ENCODE measurements at regions not wholly inside any gene's neighbourhood (a gene's known extent, or its start where the extent isn't known, plus 50 kb on each side); places are given as distances from the start of the nearest gene placed in this dataset.
A peak's percentile ranks its signal among the peaks of the same experiment; 100 is the strongest.

- no peaks in the 10 kb centered on the region for H3K36me3 ChIP-seq (ENCODE audit: control insufficient read depth, insufficient read depth, low read length)
- H3K27ac ChIP-seq (ENCODE audit: low read depth, low read length), result peak overlapping the region; percentile 78
- H3K27me3 ChIP-seq (ENCODE audit: control insufficient read depth, insufficient read depth, low read length), result no peaks in the 10 kb centered on the region
- H3K4me3 ChIP-seq (ENCODE audit: low read length), result no peak overlapping the region
- H3K4me1 ChIP-seq (ENCODE audit: control insufficient read depth, insufficient read depth, low read length), result peaks cover 16% of the 10 kb centered on the region
- no peak overlapping the region for H3K9ac ChIP-seq (ENCODE audit: low read length)
These were observed 102.2 kb upstream of the TARS1 start for GRCh38 chr5:33338336-33339110.

GRCh38 chr5:33339413-33339812 is 101.4 kb upstream of the TARS1 start:
- peaks cover 16% of the 10 kb centered on the region for H3K4me1 ChIP-seq (ENCODE audit: control insufficient read depth, insufficient read depth, low read length)
- no peak overlapping the region for H3K9ac ChIP-seq (ENCODE audit: low read length)
- H3K27me3 ChIP-seq (ENCODE audit: control insufficient read depth, insufficient read depth, low read length), result no peaks in the 10 kb centered on the region
- H3K27ac ChIP-seq (ENCODE audit: low read depth, low read length), result no peak overlapping the region
- no peaks in the 10 kb centered on the region for H3K36me3 ChIP-seq (ENCODE audit: control insufficient read depth, insufficient read depth, low read length)
- H3K4me3 ChIP-seq (ENCODE audit: low read length), result no peak overlapping the region

- no peak overlapping the region for H3K27ac ChIP-seq (ENCODE audit: low read depth, low read length)
- H3K4me3 ChIP-seq (ENCODE audit: low read length), result no peak overlapping the region
- no peak overlapping the region for H3K9ac ChIP-seq (ENCODE audit: low read length)
- peaks cover 16% of the 10 kb centered on the region for H3K4me1 ChIP-seq (ENCODE audit: control insufficient read depth, insufficient read depth, low read length)
- H3K36me3 ChIP-seq (ENCODE audit: control insufficient read depth, insufficient read depth, low read length), result no peaks in the 10 kb centered on the region
- no peaks in the 10 kb centered on the region for H3K27me3 ChIP-seq (ENCODE audit: control insufficient read depth, insufficient read depth, low read length)
These were observed 100.6 kb upstream of the TARS1 start for GRCh38 chr5:33340195-33340594.

- H3K27ac ChIP-seq (ENCODE audit: low read depth, low read length), result no peak overlapping the region
- no peak overlapping the region for H3K4me3 ChIP-seq (ENCODE audit: low read length)
- no peak overlapping the region for H3K9ac ChIP-seq (ENCODE audit: low read length)
- H3K4me1 ChIP-seq (ENCODE audit: control insufficient read depth, insufficient read depth, low read length), result peaks cover 16% of the 10 kb centered on the region
- no peaks in the 10 kb centered on the region for H3K36me3 ChIP-seq (ENCODE audit: control insufficient read depth, insufficient read depth, low read length)
- H3K27me3 ChIP-seq (ENCODE audit: control insufficient read depth, insufficient read depth, low read length), result no peaks in the 10 kb centered on the region
These were observed 99.4 kb upstream of the TARS1 start for GRCh38 chr5:33341351-33341750.

GRCh38 chr5:33343676-33344327 is 97.0 kb upstream of the TARS1 start:
- Histone ChIP-seq H3K4me3 (ENCODE audit: low read length) (no peak overlapping the region), H3K9ac (ENCODE audit: low read length) (no peak overlapping the region), H3K27me3 (ENCODE audit: control insufficient read depth, insufficient read depth, low read length) (no peaks in the 10 kb centered on the region), H3K36me3 (ENCODE audit: control insufficient read depth, insufficient read depth, low read length) (no peaks in the 10 kb centered on the region), H3K4me1 (ENCODE audit: control insufficient read depth, insufficient read depth, low read length) (no peaks in the 10 kb centered on the region), H3K27ac (ENCODE audit: low read depth, low read length) (no peak overlapping the region)

GRCh38 chr5:33346534-33346933 is 94.2 kb upstream of the TARS1 start:
- no peaks in the 10 kb centered on the region for H3K36me3 ChIP-seq (ENCODE audit: control insufficient read depth, insufficient read depth, low read length)
- H3K4me3 ChIP-seq (ENCODE audit: low read length), result no peak overlapping the region
- no peak overlapping the region for H3K27ac ChIP-seq (ENCODE audit: low read depth, low read length)
- no peaks in the 10 kb centered on the region for H3K4me1 ChIP-seq (ENCODE audit: control insufficient read depth, insufficient read depth, low read length)
- no peak overlapping the region for H3K9ac ChIP-seq (ENCODE audit: low read length)
- H3K27me3 ChIP-seq (ENCODE audit: control insufficient read depth, insufficient read depth, low read length), result no peaks in the 10 kb centered on the region

- H3K36me3 ChIP-seq (ENCODE audit: control insufficient read depth, insufficient read depth, low read length), result no peaks in the 10 kb centered on the region
- peak overlapping the region; percentile 19 for H3K27ac ChIP-seq (ENCODE audit: low read depth, low read length)
- H3K4me1 ChIP-seq (ENCODE audit: control insufficient read depth, insufficient read depth, low read length), result peaks cover 3% of the 10 kb centered on the region
- no peak overlapping the region for H3K9ac ChIP-seq (ENCODE audit: low read length)
- H3K27me3 ChIP-seq (ENCODE audit: control insufficient read depth, insufficient read depth, low read length), result no peaks in the 10 kb centered on the region
- no peak overlapping the region for H3K4me3 ChIP-seq (ENCODE audit: low read length)
These were observed 79.0 kb upstream of the TARS1 start for GRCh38 chr5:33361781-33362180.

GRCh38 chr5:33362915-33363314 is 77.8 kb upstream of the TARS1 start:
- Histone ChIP-seq H3K4me3 (ENCODE audit: low read length) (no peak overlapping the region), H3K9ac (ENCODE audit: low read length) (no peak overlapping the region), H3K27ac (ENCODE audit: low read depth, low read length) (peak overlapping the region; percentile 19), H3K4me1 (ENCODE audit: control insufficient read depth, insufficient read depth, low read length) (peaks cover 3% of the 10 kb centered on the region), H3K27me3 (ENCODE audit: control insufficient read depth, insufficient read depth, low read length) (no peaks in the 10 kb centered on the region), H3K36me3 (ENCODE audit: control insufficient read depth, insufficient read depth, low read length) (no peaks in the 10 kb centered on the region)

- Histone ChIP-seq H3K27ac (ENCODE audit: low read depth, low read length) (no peak overlapping the region), H3K36me3 (ENCODE audit: control insufficient read depth, insufficient read depth, low read length) (no peaks in the 10 kb centered on the region), H3K4me1 (ENCODE audit: control insufficient read depth, insufficient read depth, low read length) (peaks cover 3% of the 10 kb centered on the region), H3K27me3 (ENCODE audit: control insufficient read depth, insufficient read depth, low read length) (no peaks in the 10 kb centered on the region), H3K9ac (ENCODE audit: low read length) (no peak overlapping the region), H3K4me3 (ENCODE audit: low read length) (no peak overlapping the region)
These were observed 77.2 kb upstream of the TARS1 start for GRCh38 chr5:33363537-33363936.

- Histone ChIP-seq H3K9ac (ENCODE audit: low read length) (no peak overlapping the region), H3K36me3 (ENCODE audit: control insufficient read depth, insufficient read depth, low read length) (no peaks in the 10 kb centered on the region), H3K4me3 (ENCODE audit: low read length) (no peak overlapping the region), H3K27me3 (ENCODE audit: control insufficient read depth, insufficient read depth, low read length) (no peaks in the 10 kb centered on the region), H3K4me1 (ENCODE audit: control insufficient read depth, insufficient read depth, low read length) (peaks cover 3% of the 10 kb centered on the region), H3K27ac (ENCODE audit: low read depth, low read length) (peak overlapping the region; percentile 48)
These were observed 76.4 kb upstream of the TARS1 start for GRCh38 chr5:33364406-33364805.

- peaks cover 6% of the 10 kb centered on the region for H3K4me1 ChIP-seq (ENCODE audit: control insufficient read depth, insufficient read depth, low read length)
- H3K9ac ChIP-seq (ENCODE audit: low read length), result no peak overlapping the region
- no peak overlapping the region for H3K27ac ChIP-seq (ENCODE audit: low read depth, low read length)
- no peaks in the 10 kb centered on the region for H3K36me3 ChIP-seq (ENCODE audit: control insufficient read depth, insufficient read depth, low read length)
- H3K4me3 ChIP-seq (ENCODE audit: low read length), result no peak overlapping the region
- no peaks in the 10 kb centered on the region for H3K27me3 ChIP-seq (ENCODE audit: control insufficient read depth, insufficient read depth, low read length)
These were observed 73.3 kb upstream of the TARS1 start for GRCh38 chr5:33367416-33367815.

- Histone ChIP-seq H3K4me3 (ENCODE audit: low read length) (no peak overlapping the region), H3K27ac (ENCODE audit: low read depth, low read length) (peak overlapping the region; percentile 90), H3K9ac (ENCODE audit: low read length) (no peak overlapping the region), H3K36me3 (ENCODE audit: control insufficient read depth, insufficient read depth, low read length) (no peaks in the 10 kb centered on the region), H3K4me1 (ENCODE audit: control insufficient read depth, insufficient read depth, low read length) (peaks cover 3% of the 10 kb centered on the region), H3K27me3 (ENCODE audit: control insufficient read depth, insufficient read depth, low read length) (no peaks in the 10 kb centered on the region)
These were observed 71.0 kb upstream of the TARS1 start for GRCh38 chr5:33369485-33370465.

Measured in rectal smooth muscle tissue (tissue), 1 donor.